K562 (cell line): ENCODE measurements at regions not wholly inside any gene's neighbourhood (a gene's known extent, or its start where the extent isn't known, plus 50 kb on each side); places are given as distances from the start of the nearest gene placed in this dataset.

Source experiments
- KDM2B ChIP-seq: fragments of 250-450 bp; sonication (Bioruptor Pico); IDR thresholded peaks from 2 replicates; pipeline ENCODE4 v1.8.0; 2021; ENCODE audit warnings: mild to moderate bottlenecking, moderate library complexity
- TF ChIP-seq, protein P1 (sequence below): fragments of 200-600 bp; sonication (generic); IDR thresholded peaks from one replicate; pipeline ENCODE4 v1.6.1; 2012; ENCODE audit warnings: mild to moderate bottlenecking, low read depth, low read length, inconsistent platforms

DNA sequence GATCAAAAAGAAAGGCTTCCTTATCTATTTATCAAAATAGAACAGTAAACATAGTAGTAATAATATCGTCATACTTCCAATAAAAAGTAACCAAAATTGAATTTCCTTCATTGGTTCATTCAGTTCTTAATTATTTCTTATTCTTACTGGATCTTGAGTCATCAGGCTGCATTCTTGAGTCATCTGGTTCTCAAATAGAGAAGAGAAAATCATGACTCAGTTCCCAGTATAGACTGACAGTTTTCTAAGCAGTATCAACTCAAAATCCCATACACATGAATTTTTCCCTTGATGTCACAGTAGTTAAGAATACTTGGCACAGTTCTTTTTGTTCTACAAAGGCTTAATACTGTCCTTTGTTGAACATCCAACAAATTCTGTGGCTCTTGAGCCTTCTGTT, 626.9 kb upstream of the ADGRL4 start (continued):
- TF ChIP-seq, protein P1, sequence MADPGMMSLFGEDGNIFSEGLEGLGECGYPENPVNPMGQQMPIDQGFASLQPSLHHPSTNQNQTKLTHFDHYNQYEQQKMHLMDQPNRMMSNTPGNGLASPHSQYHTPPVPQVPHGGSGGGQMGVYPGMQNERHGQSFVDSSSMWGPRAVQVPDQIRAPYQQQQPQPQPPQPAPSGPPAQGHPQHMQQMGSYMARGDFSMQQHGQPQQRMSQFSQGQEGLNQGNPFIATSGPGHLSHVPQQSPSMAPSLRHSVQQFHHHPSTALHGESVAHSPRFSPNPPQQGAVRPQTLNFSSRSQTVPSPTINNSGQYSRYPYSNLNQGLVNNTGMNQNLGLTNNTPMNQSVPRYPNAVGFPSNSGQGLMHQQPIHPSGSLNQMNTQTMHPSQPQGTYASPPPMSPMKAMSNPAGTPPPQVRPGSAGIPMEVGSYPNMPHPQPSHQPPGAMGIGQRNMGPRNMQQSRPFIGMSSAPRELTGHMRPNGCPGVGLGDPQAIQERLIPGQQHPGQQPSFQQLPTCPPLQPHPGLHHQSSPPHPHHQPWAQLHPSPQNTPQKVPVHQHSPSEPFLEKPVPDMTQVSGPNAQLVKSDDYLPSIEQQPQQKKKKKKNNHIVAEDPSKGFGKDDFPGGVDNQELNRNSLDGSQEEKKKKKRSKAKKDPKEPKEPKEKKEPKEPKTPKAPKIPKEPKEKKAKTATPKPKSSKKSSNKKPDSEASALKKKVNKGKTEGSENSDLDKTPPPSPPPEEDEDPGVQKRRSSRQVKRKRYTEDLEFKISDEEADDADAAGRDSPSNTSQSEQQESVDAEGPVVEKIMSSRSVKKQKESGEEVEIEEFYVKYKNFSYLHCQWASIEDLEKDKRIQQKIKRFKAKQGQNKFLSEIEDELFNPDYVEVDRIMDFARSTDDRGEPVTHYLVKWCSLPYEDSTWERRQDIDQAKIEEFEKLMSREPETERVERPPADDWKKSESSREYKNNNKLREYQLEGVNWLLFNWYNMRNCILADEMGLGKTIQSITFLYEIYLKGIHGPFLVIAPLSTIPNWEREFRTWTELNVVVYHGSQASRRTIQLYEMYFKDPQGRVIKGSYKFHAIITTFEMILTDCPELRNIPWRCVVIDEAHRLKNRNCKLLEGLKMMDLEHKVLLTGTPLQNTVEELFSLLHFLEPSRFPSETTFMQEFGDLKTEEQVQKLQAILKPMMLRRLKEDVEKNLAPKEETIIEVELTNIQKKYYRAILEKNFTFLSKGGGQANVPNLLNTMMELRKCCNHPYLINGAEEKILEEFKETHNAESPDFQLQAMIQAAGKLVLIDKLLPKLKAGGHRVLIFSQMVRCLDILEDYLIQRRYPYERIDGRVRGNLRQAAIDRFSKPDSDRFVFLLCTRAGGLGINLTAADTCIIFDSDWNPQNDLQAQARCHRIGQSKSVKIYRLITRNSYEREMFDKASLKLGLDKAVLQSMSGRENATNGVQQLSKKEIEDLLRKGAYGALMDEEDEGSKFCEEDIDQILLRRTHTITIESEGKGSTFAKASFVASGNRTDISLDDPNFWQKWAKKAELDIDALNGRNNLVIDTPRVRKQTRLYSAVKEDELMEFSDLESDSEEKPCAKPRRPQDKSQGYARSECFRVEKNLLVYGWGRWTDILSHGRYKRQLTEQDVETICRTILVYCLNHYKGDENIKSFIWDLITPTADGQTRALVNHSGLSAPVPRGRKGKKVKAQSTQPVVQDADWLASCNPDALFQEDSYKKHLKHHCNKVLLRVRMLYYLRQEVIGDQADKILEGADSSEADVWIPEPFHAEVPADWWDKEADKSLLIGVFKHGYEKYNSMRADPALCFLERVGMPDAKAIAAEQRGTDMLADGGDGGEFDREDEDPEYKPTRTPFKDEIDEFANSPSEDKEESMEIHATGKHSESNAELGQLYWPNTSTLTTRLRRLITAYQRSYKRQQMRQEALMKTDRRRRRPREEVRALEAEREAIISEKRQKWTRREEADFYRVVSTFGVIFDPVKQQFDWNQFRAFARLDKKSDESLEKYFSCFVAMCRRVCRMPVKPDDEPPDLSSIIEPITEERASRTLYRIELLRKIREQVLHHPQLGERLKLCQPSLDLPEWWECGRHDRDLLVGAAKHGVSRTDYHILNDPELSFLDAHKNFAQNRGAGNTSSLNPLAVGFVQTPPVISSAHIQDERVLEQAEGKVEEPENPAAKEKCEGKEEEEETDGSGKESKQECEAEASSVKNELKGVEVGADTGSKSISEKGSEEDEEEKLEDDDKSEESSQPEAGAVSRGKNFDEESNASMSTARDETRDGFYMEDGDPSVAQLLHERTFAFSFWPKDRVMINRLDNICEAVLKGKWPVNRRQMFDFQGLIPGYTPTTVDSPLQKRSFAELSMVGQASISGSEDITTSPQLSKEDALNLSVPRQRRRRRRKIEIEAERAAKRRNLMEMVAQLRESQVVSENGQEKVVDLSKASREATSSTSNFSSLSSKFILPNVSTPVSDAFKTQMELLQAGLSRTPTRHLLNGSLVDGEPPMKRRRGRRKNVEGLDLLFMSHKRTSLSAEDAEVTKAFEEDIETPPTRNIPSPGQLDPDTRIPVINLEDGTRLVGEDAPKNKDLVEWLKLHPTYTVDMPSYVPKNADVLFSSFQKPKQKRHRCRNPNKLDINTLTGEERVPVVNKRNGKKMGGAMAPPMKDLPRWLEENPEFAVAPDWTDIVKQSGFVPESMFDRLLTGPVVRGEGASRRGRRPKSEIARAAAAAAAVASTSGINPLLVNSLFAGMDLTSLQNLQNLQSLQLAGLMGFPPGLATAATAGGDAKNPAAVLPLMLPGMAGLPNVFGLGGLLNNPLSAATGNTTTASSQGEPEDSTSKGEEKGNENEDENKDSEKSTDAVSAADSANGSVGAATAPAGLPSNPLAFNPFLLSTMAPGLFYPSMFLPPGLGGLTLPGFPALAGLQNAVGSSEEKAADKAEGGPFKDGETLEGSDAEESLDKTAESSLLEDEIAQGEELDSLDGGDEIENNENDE, result no peak
- no peak for TF ChIP-seq KDM2B (CRISPR knock-in tag)
